Chondrocyte (in vitro differentiated cells): ENCODE measurements at regions not wholly inside any gene's neighbourhood (a gene's known extent, or its start where the extent isn't known, plus 50 kb on each side); places are given as distances from the start of the nearest gene placed in this dataset.

Experiments
- DNase-seq: peaks from one replicate; pipeline ENCODE4 v3.0.0; 2021; ENCODE audit warnings: mixed read lengths, low spot score
- H3K27ac Mint-ChIP-seq: one replicate; pipeline ENCODE4 v1.8.0; 2021; ENCODE audit warnings: mild to moderate bottlenecking, moderate library complexity, mixed read lengths; ENCODE audit not compliant: unreplicated experiment
- H3K27me3 Mint-ChIP-seq: 2 replicates; pipeline ENCODE4 v1.8.0; 2021; ENCODE audit warnings: low read depth, mixed read lengths
- H3K36me3 Mint-ChIP-seq: 2 replicates; pipeline ENCODE4 v1.8.0; 2021; ENCODE audit warnings: low read depth, mixed read lengths
- H3K4me1 Mint-ChIP-seq: 2 replicates; pipeline ENCODE4 v1.8.0; 2021; ENCODE audit warnings: low read depth, mild to moderate bottlenecking, mixed read lengths
- H3K4me3 Mint-ChIP-seq: one replicate; pipeline ENCODE4 v1.8.0; 2021; ENCODE audit warnings: mild to moderate bottlenecking, moderate library complexity, mixed read lengths; ENCODE audit not compliant: unreplicated experiment
- H3K9me3 Mint-ChIP-seq: 2 replicates; pipeline ENCODE4 v1.8.0; 2021; ENCODE audit warnings: low read depth, mixed read lengths
- CTCF ChIP-seq: fragments of 200-600 bp; sonication (generic); IDR thresholded peaks from 2 replicates; pipeline ENCODE4 v1.5.0; 2021; ENCODE audit warnings: antibody characterized with exemption, mild to moderate bottlenecking, moderate library complexity

DNA sequence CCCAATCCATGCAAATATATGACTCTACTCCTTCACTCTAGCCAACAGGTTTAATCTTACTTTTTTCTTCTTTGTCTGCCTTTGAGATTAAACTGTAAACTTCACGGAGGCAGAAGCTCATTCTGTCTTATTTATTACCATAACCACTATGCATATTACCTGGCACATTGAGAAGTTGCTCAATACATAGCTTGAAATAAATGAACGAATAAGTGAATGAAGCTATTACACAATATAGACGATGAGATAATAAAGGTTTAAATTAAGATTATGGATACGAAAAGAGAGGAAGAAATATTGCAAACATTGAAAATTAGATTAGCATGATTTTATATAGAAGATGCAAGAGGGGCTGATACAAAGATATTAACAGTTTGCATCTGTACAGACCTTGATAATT, 385.1 kb downstream of the LTN1 start:
- DNase-seq, result no peak
- no peaks in the 10 kb centered on the region for H3K27me3 Mint-ChIP-seq
- H3K27ac Mint-ChIP-seq, result no peak overlapping the region
- H3K4me1 Mint-ChIP-seq, result no peaks in the 10 kb centered on the region
- H3K36me3 Mint-ChIP-seq, result peaks cover 2% of the 10 kb centered on the region
- H3K4me3 Mint-ChIP-seq, result no peak overlapping the region
- peaks cover 12% of the 10 kb centered on the region for H3K9me3 Mint-ChIP-seq
- no peak for TF ChIP-seq CTCF

DNA sequence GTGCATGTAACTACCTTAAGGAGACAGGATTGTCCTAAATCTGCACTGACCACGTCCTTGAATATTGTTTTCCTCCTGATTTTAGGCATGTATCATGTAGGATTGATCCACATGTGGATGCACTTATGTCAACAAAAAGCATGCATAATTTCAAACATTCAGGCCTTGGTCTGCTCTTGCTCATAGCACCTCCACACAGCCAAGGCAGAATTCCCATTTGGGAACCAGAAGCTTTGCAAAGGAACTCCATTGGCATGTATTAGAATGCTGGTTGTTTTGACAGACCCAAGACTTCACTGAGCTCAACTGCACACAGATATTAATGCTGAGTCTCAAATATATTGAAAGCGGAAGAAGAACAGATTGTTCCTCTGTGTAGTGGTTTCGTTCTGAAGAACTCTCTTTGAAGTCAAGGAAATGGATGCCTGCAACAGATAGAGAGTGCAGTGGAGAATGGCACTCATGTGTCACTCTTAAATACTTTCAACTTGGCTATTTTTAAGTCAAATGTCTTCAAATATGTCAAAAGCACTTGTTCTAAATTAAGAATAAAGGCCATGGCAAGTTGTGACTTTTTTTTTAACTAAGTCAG, 387.6 kb downstream of the LTN1 start:
- Mint-ChIP-seq H3K4me3 (no peak overlapping the region), H3K9me3 (peaks cover 22% of the 10 kb centered on the region), H3K27ac (no peak overlapping the region), H3K27me3 (no peaks in the 10 kb centered on the region), H3K4me1 (no peaks in the 10 kb centered on the region), H3K36me3 (peaks cover 7% of the 10 kb centered on the region)
- TF ChIP-seq CTCF, result no peak
- no peak for DNase-seq

GRCh38 chr21:28602546-28602945, 390.1 kb downstream of the LTN1 start:
- TF ChIP-seq CTCF, result no peak
- Mint-ChIP-seq H3K36me3 (peaks cover 5% of the 10 kb centered on the region), H3K4me3 (no peak overlapping the region), H3K27me3 (no peaks in the 10 kb centered on the region), H3K4me1 (no peaks in the 10 kb centered on the region), H3K9me3 (peaks cover 24% of the 10 kb centered on the region), H3K27ac (no peak overlapping the region)
- DNase-seq, result no peak

GRCh38 chr21:28598214-28598613, 394.5 kb downstream of the LTN1 start:
- no peak for DNase-seq
- peaks cover 4% of the 10 kb centered on the region for H3K27me3 Mint-ChIP-seq
- H3K4me1 Mint-ChIP-seq, result no peaks in the 10 kb centered on the region
- no peak for TF ChIP-seq CTCF
- H3K27ac Mint-ChIP-seq, result no peak overlapping the region
- H3K4me3 Mint-ChIP-seq, result no peak overlapping the region
- peaks cover 22% of the 10 kb centered on the region for H3K9me3 Mint-ChIP-seq
- H3K36me3 Mint-ChIP-seq, result peaks cover 5% of the 10 kb centered on the region

DNA sequence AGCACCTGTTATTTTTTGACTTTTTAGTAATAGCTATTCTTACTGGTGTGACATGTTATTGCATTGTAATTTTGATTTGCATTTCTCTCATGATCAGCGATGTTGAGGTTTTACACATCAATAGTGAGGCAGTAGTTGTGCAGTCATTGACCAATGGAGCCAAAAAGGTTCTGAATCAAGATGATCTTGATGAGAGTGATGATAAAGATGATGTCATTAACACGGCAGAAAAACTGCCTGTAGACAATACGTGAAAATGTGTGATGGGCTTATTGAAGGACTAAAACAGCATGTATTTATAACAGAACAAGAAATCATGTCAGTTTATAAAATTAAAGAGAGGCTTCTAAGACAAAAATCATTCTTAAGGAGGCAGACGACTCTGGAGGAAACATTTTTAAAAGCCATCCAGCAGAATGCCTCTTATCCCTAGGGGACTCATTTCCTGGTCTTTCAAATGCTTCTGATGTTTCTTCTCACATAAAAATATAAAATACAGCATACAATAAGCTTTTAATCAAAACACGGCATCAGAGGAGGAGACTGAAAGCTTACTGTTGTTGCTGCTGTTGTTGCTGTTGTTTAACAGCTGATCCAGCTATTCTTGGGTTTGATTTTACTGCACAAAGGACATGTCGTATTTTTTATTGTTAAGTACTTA, 400.3 kb downstream of the LTN1 start:
- TF ChIP-seq CTCF, result no peak
- Mint-ChIP-seq H3K36me3 (peaks cover 1% of the 10 kb centered on the region), H3K4me1 (no peaks in the 10 kb centered on the region), H3K27ac (no peak overlapping the region), H3K27me3 (peaks cover 7% of the 10 kb centered on the region), H3K9me3 (peaks cover 15% of the 10 kb centered on the region), H3K4me3 (no peak overlapping the region)
- DNase-seq, result no peak
